GM12878 (cell line): ENCODE measurements at regions not wholly inside any gene's neighbourhood (a gene's known extent, or its start where the extent isn't known, plus 50 kb on each side); places are given as distances from the start of the nearest gene placed in this dataset.

Source experiments
- CTCF ChIP-seq, 3 experiments: IDR thresholded peaks in 2 of 3; conservative IDR thresholded peaks in 1 of 3; 2 replicates each; pipeline ENCODE4 v1.5.1; 2011; ENCODE audit warnings: low read depth in 3 of 3, low read length in 3 of 3, mild to moderate bottlenecking in 3 of 3, control low read depth in 2 of 3, moderate library complexity in 2 of 3, inconsistent platforms in 1 of 3, mixed read lengths in 1 of 3; ENCODE audit not compliant: control insufficient read depth in 2 of 3, insufficient read depth in 1 of 3; ENCODE audit errors: extremely low read depth in 1 of 3
- E4F1 ChIP-seq: fragments of 450-650 bp; IDR thresholded peaks from 2 replicates; pipeline ENCODE4 v1.6.1; 2018; ENCODE audit warnings: borderline replicate concordance, mild to moderate bottlenecking; ENCODE audit not compliant: partially characterized antibody
- ETV6 ChIP-seq, 2 experiments: fragments of 450-650 bp in 1 of 2; IDR thresholded peaks in 1 of 2; conservative IDR thresholded peaks in 1 of 2; 2 replicates each; pipeline ENCODE4 v1.6.1; 2014; ENCODE audit warnings: antibody characterized with exemption in 1 of 2, borderline replicate concordance in 1 of 2, low read depth in 1 of 2, mild to moderate bottlenecking in 1 of 2, moderate library complexity in 1 of 2
- FOXM1 ChIP-seq: IDR thresholded peaks from 2 replicates; pipeline ENCODE4 v1.6.1; 2012; ENCODE audit warnings: low read depth, mild to moderate bottlenecking, inconsistent platforms, low read length, moderate library complexity
- GABPA ChIP-seq: IDR thresholded peaks from 2 replicates; pipeline ENCODE4 v1.6.1; 2014; ENCODE audit warnings: antibody characterized with exemption, low read depth, mild to moderate bottlenecking, inconsistent platforms
- HCFC1 ChIP-seq: fragments of 150-350 bp; IDR thresholded peaks from 2 replicates; pipeline ENCODE4 v1.6.1; 2014; ENCODE audit warnings: low read length
- JUND ChIP-seq: IDR thresholded peaks from 2 replicates; pipeline ENCODE4 v1.6.1; 2012; ENCODE audit warnings: low read depth, mild to moderate bottlenecking, low read length, improper control_type of control experiment, moderate library complexity
- POLR2A ChIP-seq: IDR thresholded peaks from 2 replicates; pipeline ENCODE4 v1.6.1; 2011; ENCODE audit warnings: low read depth, mild to moderate bottlenecking, low read length

GRCh38 chr10:60495338-60496055 is 105.8 kb upstream of the ANK3 start:
- no peak for TF ChIP-seq POLR2A
- no peak for TF ChIP-seq E4F1
- no peak for TF ChIP-seq CTCF (IDR thresholded peaks at IDR 0.05 in 2 of 3, conservative IDR thresholded peaks at IDR 0.05 in 1 of 3; ENCODE audit: control insufficient read depth in 2 of 3, extremely low read depth in 1 of 3, insufficient read depth in 1 of 3, low read depth in 3 of 3, low read length in 3 of 3)
- no peak for TF ChIP-seq JUND
- TF ChIP-seq FOXM1: no peak
- TF ChIP-seq GABPA: no peak
- no peak for TF ChIP-seq HCFC1
- no peak for TF ChIP-seq ETV6 (conservative IDR thresholded peaks at IDR 0.05 in 1 of 2, IDR thresholded peaks at IDR 0.05 in 1 of 2; ENCODE audit: borderline replicate concordance in 1 of 2, low read depth in 1 of 2)
